ENCODE measurements at regions not wholly inside any gene's neighbourhood (a gene's known extent, or its start where the extent isn't known, plus 50 kb on each side); places are given as distances from the start of the nearest gene placed in this dataset.

DNA sequence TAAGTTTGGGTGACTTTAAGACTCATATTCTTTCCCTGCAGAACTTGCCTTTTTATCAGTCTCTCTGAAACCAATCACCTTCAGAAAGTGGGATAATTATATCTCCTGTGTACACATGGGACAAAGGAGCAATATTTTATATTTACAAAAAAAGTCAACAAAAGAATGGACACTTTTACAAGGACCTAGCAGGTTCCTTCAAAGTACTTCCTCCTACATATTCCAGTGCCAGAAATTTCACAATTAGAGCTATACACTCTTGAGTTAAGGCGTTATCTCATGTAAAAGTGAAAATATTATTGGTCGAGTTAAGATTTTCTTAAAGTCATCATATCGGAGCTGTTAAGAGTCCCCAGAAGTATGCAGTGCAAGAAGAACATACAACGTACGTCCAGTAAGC, 98.9 kb upstream of the MAFB start:
- ChIA-PET CTCF (interaction anchor here (0.7 to 1.8 kb wide), 2 partner anchors 10 to 24 kb away, joined by 3 to 4 read pairs; no protein-coding TSS in a partner anchor), POLR2A (no interaction called here)

DNA sequence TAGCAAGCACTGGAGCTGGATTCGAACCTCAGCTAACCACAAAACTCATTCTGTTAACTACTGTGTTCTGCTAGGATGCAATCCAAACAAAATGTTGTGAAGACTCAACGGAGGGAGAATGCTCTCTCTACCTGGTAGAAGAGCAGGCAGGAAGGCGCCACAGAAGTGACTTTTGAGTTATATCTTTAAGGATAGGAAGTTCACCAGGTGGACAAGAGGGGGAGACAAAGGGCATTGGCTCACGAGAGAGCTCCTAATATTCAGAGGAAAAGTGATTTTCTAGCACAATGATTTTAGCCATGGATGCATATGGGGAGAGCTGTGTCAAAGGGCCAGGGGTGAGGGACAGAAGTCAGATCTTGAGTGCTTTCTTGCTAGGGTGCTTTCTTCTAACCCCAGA, 108.4 kb upstream of the MAFB start:
- peak; percentile 27 for DNase-seq (ENCODE audit: extremely low spot score)
- ChIA-PET POLR2A (no interaction called here), CTCF (interaction anchor here (0.6 to 1.6 kb wide), 5 partner anchors 9 to 166 kb away, joined by 3 to 6 read pairs (median 3); no protein-coding TSS in a partner anchor)
- TF ChIP-seq ELF4 (IDR thresholded peaks at IDR 0.05), result no peak
- TF ChIP-seq CTBP1 (IDR thresholded peaks at IDR 0.05; ENCODE audit: borderline replicate concordance), result no peak
- no peak for TF ChIP-seq SUZ12 (IDR thresholded peaks at IDR 0.05)
- no peak for TF ChIP-seq L3MBTL2 (conservative IDR thresholded peaks at IDR 0.05)
- TF ChIP-seq HDGF (IDR thresholded peaks at IDR 0.05; ENCODE audit: borderline replicate concordance), result no peak
- no peak for TF ChIP-seq NFRKB (IDR thresholded peaks at IDR 0.05)
- TF ChIP-seq BHLHE40 (IDR thresholded peaks at IDR 0.05; ENCODE audit: borderline replicate concordance), result no peak
- TF ChIP-seq SP1 (IDR thresholded peaks at IDR 0.05), result no peak
- no peak for TF ChIP-seq ZNF384 (IDR thresholded peaks at IDR 0.05)
- no peak for TF ChIP-seq FOXA1 (IDR thresholded peaks at IDR 0.05)
- no peak for TF ChIP-seq LEF1 (IDR thresholded peaks at IDR 0.05; ENCODE audit: borderline replicate concordance)
- no peak for TF ChIP-seq ARNT (IDR thresholded peaks at IDR 0.05)
- no peak for TF ChIP-seq FOXM1 (IDR thresholded peaks at IDR 0.05; ENCODE audit: borderline replicate concordance)
- TF ChIP-seq FOXK2 (IDR thresholded peaks at IDR 0.05), result no peak
- no peak for TF ChIP-seq TARDBP (IDR thresholded peaks at IDR 0.05)

More for the DNA sequence above, 98.9 kb upstream of the MAFB start:
- DNase-seq (ENCODE audit: extremely low spot score), result no peak
- TF ChIP-seq FOXM1 (IDR thresholded peaks at IDR 0.05; ENCODE audit: borderline replicate concordance), result no peak
- no peak for TF ChIP-seq HDGF (IDR thresholded peaks at IDR 0.05; ENCODE audit: borderline replicate concordance)
- TF ChIP-seq SP1 (IDR thresholded peaks at IDR 0.05), result no peak
- no peak for TF ChIP-seq NFRKB (IDR thresholded peaks at IDR 0.05)
- no peak for TF ChIP-seq LEF1 (IDR thresholded peaks at IDR 0.05; ENCODE audit: borderline replicate concordance)
- no peak for TF ChIP-seq SUZ12 (IDR thresholded peaks at IDR 0.05)
- no peak for TF ChIP-seq CTBP1 (IDR thresholded peaks at IDR 0.05; ENCODE audit: borderline replicate concordance)
- no peak for TF ChIP-seq ZNF384 (IDR thresholded peaks at IDR 0.05)
- TF ChIP-seq L3MBTL2 (conservative IDR thresholded peaks at IDR 0.05), result no peak
- no peak for TF ChIP-seq ELF4 (IDR thresholded peaks at IDR 0.05)
- no peak for TF ChIP-seq TARDBP (IDR thresholded peaks at IDR 0.05)
- no peak for TF ChIP-seq FOXK2 (IDR thresholded peaks at IDR 0.05)
- no peak for TF ChIP-seq BHLHE40 (IDR thresholded peaks at IDR 0.05; ENCODE audit: borderline replicate concordance)
- TF ChIP-seq PKNOX1 (IDR thresholded peaks at IDR 0.05), result no peak
- no peak for TF ChIP-seq FOXA1 (IDR thresholded peaks at IDR 0.05)
- no peak for TF ChIP-seq ARNT (IDR thresholded peaks at IDR 0.05)

DNA sequence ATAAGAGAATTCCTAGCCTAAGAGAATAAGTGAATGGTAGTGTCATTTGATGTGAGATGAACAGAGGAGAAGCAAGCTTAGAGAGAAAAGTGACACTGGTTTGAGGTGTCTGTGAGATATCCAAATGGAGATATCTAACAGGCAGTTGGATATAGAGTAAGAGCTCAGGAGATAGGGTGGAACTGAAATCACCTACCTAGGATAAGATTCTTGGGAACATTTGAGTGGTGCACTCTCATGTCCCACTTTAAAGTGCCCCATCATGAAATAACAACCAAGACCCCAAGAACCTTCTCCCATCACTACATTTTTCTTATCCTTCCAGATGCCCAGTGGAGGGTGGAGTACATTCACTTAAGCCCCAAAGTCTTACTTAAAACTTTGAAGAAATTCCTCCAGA, 109.0 kb upstream of the MAFB start:
- POLR2A ChIA-PET, result no interaction called here
- CTCF ChIA-PET, result interaction anchor here (0.6 to 1.6 kb wide), 5 partner anchors 9 to 165 kb away, joined by 3 to 6 read pairs (median 3); no protein-coding TSS in a partner anchor
- TF ChIP-seq LEF1 (IDR thresholded peaks at IDR 0.05; ENCODE audit: borderline replicate concordance) (no peak), PKNOX1 (IDR thresholded peaks at IDR 0.05) (no peak), BHLHE40 (IDR thresholded peaks at IDR 0.05; ENCODE audit: borderline replicate concordance) (no peak), FOXA1 (IDR thresholded peaks at IDR 0.05) (no peak), L3MBTL2 (conservative IDR thresholded peaks at IDR 0.05) (no peak), HDGF (IDR thresholded peaks at IDR 0.05; ENCODE audit: borderline replicate concordance) (no peak), FOXM1 (IDR thresholded peaks at IDR 0.05; ENCODE audit: borderline replicate concordance) (no peak), NFRKB (IDR thresholded peaks at IDR 0.05) (no peak), FOXK2 (IDR thresholded peaks at IDR 0.05) (no peak), ELF4 (IDR thresholded peaks at IDR 0.05) (no peak), CTBP1 (IDR thresholded peaks at IDR 0.05; ENCODE audit: borderline replicate concordance) (no peak), SUZ12 (IDR thresholded peaks at IDR 0.05) (no peak), ARNT (IDR thresholded peaks at IDR 0.05) (no peak), TARDBP (IDR thresholded peaks at IDR 0.05) (no peak), ZNF384 (IDR thresholded peaks at IDR 0.05) (no peak), SP1 (IDR thresholded peaks at IDR 0.05) (no peak)
- DNase-seq (ENCODE audit: extremely low spot score), result no peak

DNA sequence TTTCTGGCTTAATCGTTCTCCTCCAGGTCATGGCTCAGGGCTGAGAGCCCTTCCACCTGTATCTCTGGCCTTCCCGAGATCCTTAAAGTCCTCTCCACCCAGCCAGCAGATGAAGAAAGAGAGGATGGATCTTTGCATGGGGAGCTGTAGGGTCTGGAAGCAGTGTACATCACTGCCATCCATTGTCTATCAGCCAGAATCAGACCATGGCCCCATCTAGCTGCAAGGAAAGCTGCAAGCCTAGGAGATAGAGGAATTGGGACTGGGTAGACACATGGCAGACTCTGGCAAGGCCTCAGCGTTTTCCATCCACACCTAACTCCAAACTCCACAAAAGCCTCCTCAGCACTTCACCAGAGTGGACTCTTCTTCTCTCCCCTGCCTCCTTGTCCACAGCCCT, 113.8 kb upstream of the MAFB start:
- DNase-seq (ENCODE audit: extremely low spot score), result no peak
- ChIA-PET POLR2A (no interaction called here), CTCF (no interaction called here)
- TF ChIP-seq FOXA1 (IDR thresholded peaks at IDR 0.05) (no peak), SUZ12 (IDR thresholded peaks at IDR 0.05) (no peak)

DNA sequence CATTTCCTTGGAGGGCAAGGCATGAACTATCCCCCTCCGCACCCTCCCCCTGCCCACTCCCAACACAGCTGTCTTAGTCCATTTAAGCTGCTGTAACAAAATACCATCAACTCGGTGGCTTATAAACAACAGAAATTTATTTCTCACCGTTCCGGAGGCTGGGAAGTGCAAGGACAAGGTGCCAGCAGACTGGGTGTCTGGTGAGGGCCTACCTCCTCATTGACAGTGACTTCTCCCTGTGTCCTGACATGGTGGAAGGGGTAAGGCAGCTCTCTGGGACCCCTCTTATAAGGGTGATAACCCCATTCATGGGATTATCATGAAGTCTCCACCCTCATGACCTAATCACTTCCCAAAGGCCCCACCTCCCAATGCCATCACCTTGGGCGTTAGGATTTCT, 114.3 kb upstream of the MAFB start:
- ChIA-PET CTCF (no interaction called here), POLR2A (no interaction called here)
- DNase-seq (ENCODE audit: extremely low spot score), result no peak
- TF ChIP-seq ZNF384 (IDR thresholded peaks at IDR 0.05), result no peak
- TF ChIP-seq NFRKB (IDR thresholded peaks at IDR 0.05), result no peak
- TF ChIP-seq HDGF (IDR thresholded peaks at IDR 0.05; ENCODE audit: borderline replicate concordance), result no peak
- no peak for TF ChIP-seq BHLHE40 (IDR thresholded peaks at IDR 0.05; ENCODE audit: borderline replicate concordance)

GRCh38 chr20:40805592-40805991, 116.6 kb upstream of the MAFB start:
- no peak for TF ChIP-seq TARDBP (IDR thresholded peaks at IDR 0.05)
- no peak for TF ChIP-seq LEF1 (IDR thresholded peaks at IDR 0.05; ENCODE audit: borderline replicate concordance)
- no peak for TF ChIP-seq L3MBTL2 (conservative IDR thresholded peaks at IDR 0.05)
- DNase-seq (ENCODE audit: extremely low spot score), result no peak
- CTCF ChIA-PET, result no interaction called here
- POLR2A ChIA-PET, result no interaction called here
